KMS-11 (cell line): ENCODE measurements at regions not wholly inside any gene's neighbourhood (a gene's known extent, or its start where the extent isn't known, plus 50 kb on each side); places are given as distances from the start of the nearest gene placed in this dataset.

Experiments
- H2AFZ ChIP-seq: fragments of 200-600 bp; sonication (generic); 2 replicates; pipeline ENCODE4 v1.6.1; 2016; ENCODE audit warnings: antibody characterized with exemption, mixed run types, low read depth
- H3K27ac ChIP-seq: fragments of 200-600 bp; sonication (generic); 2 replicates; pipeline ENCODE4 v1.6.1; 2016; ENCODE audit warnings: mild to moderate bottlenecking, mixed run types
- H3K27me3 ChIP-seq: fragments of 200-600 bp; sonication (generic); 2 replicates; pipeline ENCODE4 v1.6.1; 2017; ENCODE audit warnings: mild to moderate bottlenecking, low read depth, mixed run types, moderate library complexity; ENCODE audit not compliant: insufficient read depth
- H3K36me3 ChIP-seq: fragments of 200-600 bp; sonication (generic); 2 replicates; pipeline ENCODE4 v1.6.1; 2017; ENCODE audit warnings: mild to moderate bottlenecking, mixed run types; ENCODE audit not compliant: insufficient read depth
- H3K4me1 ChIP-seq: fragments of 200-600 bp; sonication (generic); 2 replicates; pipeline ENCODE4 v1.6.1; 2016; ENCODE audit warnings: mild to moderate bottlenecking, low read depth, mixed run types; ENCODE audit not compliant: poor library complexity, severe bottlenecking
- H3K4me2 ChIP-seq: fragments of 200-600 bp; sonication (generic); 2 replicates; pipeline ENCODE4 v1.7.0; 2016; ENCODE audit warnings: mild to moderate bottlenecking, mixed run types
- H3K4me3 ChIP-seq: fragments of 200-600 bp; sonication (generic); IDR thresholded peaks from 2 replicates; pipeline ENCODE4 v1.6.1; 2017; ENCODE audit warnings: low read depth, low read length, mixed read lengths; ENCODE audit not compliant: insufficient read depth
- H3K79me2 ChIP-seq: fragments of 200-600 bp; sonication (generic); 2 replicates; pipeline ENCODE4 v1.6.1; 2016; ENCODE audit warnings: low read depth, mixed run types; ENCODE audit not compliant: insufficient read depth
- H3K9ac ChIP-seq: fragments of 200-600 bp; sonication (generic); 2 replicates; pipeline ENCODE4 v1.6.1; 2016; ENCODE audit warnings: mild to moderate bottlenecking, mixed run types
- H4K20me1 ChIP-seq: fragments of 200-600 bp; sonication (generic); 2 replicates; pipeline ENCODE4 v1.6.1; 2016; ENCODE audit warnings: mild to moderate bottlenecking, mixed run types; ENCODE audit not compliant: insufficient read depth
- CTCF ChIP-seq: fragments of 200-600 bp; sonication (generic); conservative IDR thresholded peaks from 2 replicates; pipeline ENCODE4 v1.6.1; 2017; ENCODE audit warnings: low read depth, mild to moderate bottlenecking, antibody characterized with exemption, low read length, moderate library complexity, mixed read lengths

- Histone ChIP-seq H3K36me3 (no peaks in the 10 kb centered on the region), H4K20me1 (no peaks in the 10 kb centered on the region), H3K4me3 (no peak overlapping the region), H3K27ac (no peak overlapping the region), H3K4me2 (no peak overlapping the region), H2AFZ (no peak overlapping the region), H3K4me1 (no peaks in the 10 kb centered on the region), H3K9ac (no peak overlapping the region), H3K27me3 (no peaks in the 10 kb centered on the region), H3K79me2 (no peaks in the 10 kb centered on the region)
- no peak for TF ChIP-seq CTCF
These were observed 340.3 kb upstream of the CD180 start for GRCh38 chr5:67536866-67537265.

GRCh38 chr5:67530609-67531255 lies 334.1 kb upstream of the CD180 start:
- no peak overlapping the region for H3K9ac ChIP-seq

GRCh38 chr5:67528953-67529352 lies 332.4 kb upstream of the CD180 start:
- no peak overlapping the region for H2AFZ ChIP-seq
- no peaks in the 10 kb centered on the region for H3K4me1 ChIP-seq
- no peak overlapping the region for H3K27ac ChIP-seq
- H4K20me1 ChIP-seq: no peaks in the 10 kb centered on the region
- no peak overlapping the region for H3K4me2 ChIP-seq
- no peaks in the 10 kb centered on the region for H3K27me3 ChIP-seq
- no peak overlapping the region for H3K9ac ChIP-seq
- no peaks in the 10 kb centered on the region for H3K79me2 ChIP-seq
- no peaks in the 10 kb centered on the region for H3K36me3 ChIP-seq
- H3K4me3 ChIP-seq: no peak overlapping the region
- TF ChIP-seq CTCF: no peak

More at GRCh38 chr5:67530609-67531255, 334.1 kb upstream of the CD180 start:
- no peak for TF ChIP-seq CTCF
- H2AFZ ChIP-seq: no peak overlapping the region
- H3K27me3 ChIP-seq: no peaks in the 10 kb centered on the region
- H4K20me1 ChIP-seq: no peaks in the 10 kb centered on the region
- no peaks in the 10 kb centered on the region for H3K36me3 ChIP-seq
- H3K4me3 ChIP-seq: no peak overlapping the region
- no peaks in the 10 kb centered on the region for H3K4me1 ChIP-seq
- H3K79me2 ChIP-seq: no peaks in the 10 kb centered on the region
- H3K4me2 ChIP-seq: no peak overlapping the region
- no peak overlapping the region for H3K27ac ChIP-seq

- H3K27ac ChIP-seq: no peak overlapping the region
- no peak for TF ChIP-seq CTCF
- H3K4me2 ChIP-seq: no peak overlapping the region
- H3K9ac ChIP-seq: no peak overlapping the region
- no peak overlapping the region for H3K4me3 ChIP-seq
- no peaks in the 10 kb centered on the region for H3K27me3 ChIP-seq
- H4K20me1 ChIP-seq: no peaks in the 10 kb centered on the region
- no peak overlapping the region for H2AFZ ChIP-seq
- H3K36me3 ChIP-seq: no peaks in the 10 kb centered on the region
- no peaks in the 10 kb centered on the region for H3K4me1 ChIP-seq
- H3K79me2 ChIP-seq: no peaks in the 10 kb centered on the region
These were observed 330.2 kb upstream of the CD180 start for GRCh38 chr5:67526793-67527192.
